ENCODE measurements at regions not wholly inside any gene's neighbourhood (a gene's known extent, or its start where the extent isn't known, plus 50 kb on each side); places are given as distances from the start of the nearest gene placed in this dataset.
A peak's percentile ranks its signal among the peaks of the same experiment; 100 is the strongest.
"Not testable (repeated sequence)": the region's sequence is repeated elsewhere in the genome, so short reads cannot be mapped to it uniquely, and the experiment has no call there.

- no peak for DNase-seq
These were observed 58.6 kb upstream of the SLC38A4 start for GRCh38 chr12:46884362-46884761.

- DNase-seq: no peak
These were observed 60.8 kb upstream of the SLC38A4 start for GRCh38 chr12:46886541-46887041.

- no peak for DNase-seq
These were observed 62.1 kb upstream of the SLC38A4 start for GRCh38 chr12:46887870-46888269.

- no peak for DNase-seq
These were observed 62.8 kb upstream of the SLC38A4 start for GRCh38 chr12:46888568-46888967.

GRCh38 chr12:46891306-46891705 lies 65.5 kb upstream of the SLC38A4 start:
- peak; percentile 44 for DNase-seq

- DNase-seq: no peak
These were observed 66.4 kb upstream of the SLC38A4 start for GRCh38 chr12:46892034-46892705.

GRCh38 chr12:46892887-46893286 lies 67.1 kb upstream of the SLC38A4 start:
- no peak for DNase-seq

- DNase-seq: no peak
These were observed 67.6 kb upstream of the SLC38A4 start for GRCh38 chr12:46893434-46893833.

- no peak for DNase-seq
These were observed 69.9 kb upstream of the SLC38A4 start for GRCh38 chr12:46895726-46896125.

- DNase-seq: no peak
These were observed 70.9 kb upstream of the SLC38A4 start for GRCh38 chr12:46896680-46897079.

GRCh38 chr12:46898152-46898931 lies 72.5 kb upstream of the SLC38A4 start:
- no peak for DNase-seq

- DNase-seq: no peak
These were observed 73.2 kb upstream of the SLC38A4 start for GRCh38 chr12:46898989-46899388.

- DNase-seq: no peak
These were observed 75.1 kb upstream of the SLC38A4 start for GRCh38 chr12:46900734-46901463.

- no peak for DNase-seq
These were observed 75.8 kb upstream of the SLC38A4 start for GRCh38 chr12:46901464-46902205.

GRCh38 chr12:46903058-46903457 lies 77.3 kb upstream of the SLC38A4 start:
- DNase-seq: no peak

GRCh38 chr12:46904406-46905238 lies 78.8 kb upstream of the SLC38A4 start:
- no peak for DNase-seq

GRCh38 chr12:46905239-46905627 lies 79.4 kb upstream of the SLC38A4 start:
- not testable (repeated sequence) for DNase-seq

GRCh38 chr12:46907791-46908190 lies 82.0 kb upstream of the SLC38A4 start:
- DNase-seq: no peak

GRCh38 chr12:46908236-46908935 lies 82.6 kb upstream of the SLC38A4 start:
- DNase-seq: peak; percentile 57

- DNase-seq: no peak
These were observed 83.3 kb upstream of the SLC38A4 start for GRCh38 chr12:46908936-46909635.

- DNase-seq: no peak
These were observed 85.0 kb upstream of the SLC38A4 start for GRCh38 chr12:46910830-46911229.

All from DMS53 (cell line).